ENCODE measurements at regions not wholly inside any gene's neighbourhood (a gene's known extent, or its start where the extent isn't known, plus 50 kb on each side); places are given as distances from the start of the nearest gene placed in this dataset.

- TF ChIP-seq, protein P1, sequence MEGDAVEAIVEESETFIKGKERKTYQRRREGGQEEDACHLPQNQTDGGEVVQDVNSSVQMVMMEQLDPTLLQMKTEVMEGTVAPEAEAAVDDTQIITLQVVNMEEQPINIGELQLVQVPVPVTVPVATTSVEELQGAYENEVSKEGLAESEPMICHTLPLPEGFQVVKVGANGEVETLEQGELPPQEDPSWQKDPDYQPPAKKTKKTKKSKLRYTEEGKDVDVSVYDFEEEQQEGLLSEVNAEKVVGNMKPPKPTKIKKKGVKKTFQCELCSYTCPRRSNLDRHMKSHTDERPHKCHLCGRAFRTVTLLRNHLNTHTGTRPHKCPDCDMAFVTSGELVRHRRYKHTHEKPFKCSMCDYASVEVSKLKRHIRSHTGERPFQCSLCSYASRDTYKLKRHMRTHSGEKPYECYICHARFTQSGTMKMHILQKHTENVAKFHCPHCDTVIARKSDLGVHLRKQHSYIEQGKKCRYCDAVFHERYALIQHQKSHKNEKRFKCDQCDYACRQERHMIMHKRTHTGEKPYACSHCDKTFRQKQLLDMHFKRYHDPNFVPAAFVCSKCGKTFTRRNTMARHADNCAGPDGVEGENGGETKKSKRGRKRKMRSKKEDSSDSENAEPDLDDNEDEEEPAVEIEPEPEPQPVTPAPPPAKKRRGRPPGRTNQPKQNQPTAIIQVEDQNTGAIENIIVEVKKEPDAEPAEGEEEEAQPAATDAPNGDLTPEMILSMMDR (conservative IDR thresholded peaks at IDR 0.05; ENCODE audit: low read depth, low read length): no peak
- TF ChIP-seq EZH2 (IDR thresholded peaks at IDR 0.05; ENCODE audit: borderline replicate concordance, low read depth, low read length, poor library complexity, severe bottlenecking): no peak
These were observed 59.6 kb upstream of the CNTLN start for GRCh38 chr9:17075146-17075757.
